Skeletal muscle tissue (tissue), 3 donors: ENCODE measurements at regions not wholly inside any gene's neighbourhood (a gene's known extent, or its start where the extent isn't known, plus 50 kb on each side); places are given as distances from the start of the nearest gene placed in this dataset.

Experiments used
- H3K27ac ChIP-seq: one replicate; pipeline ENCODE4 v1.7.0; 2013; ENCODE audit warnings: mild to moderate bottlenecking, low read depth, low read length, inconsistent platforms
- H3K27me3 ChIP-seq, 3 donors: one replicate each; pipeline ENCODE4 v1.7.0; 2013; ENCODE audit warnings: low read length in 3 of 3; ENCODE audit not compliant: control insufficient read depth in 3 of 3, insufficient read depth in 3 of 3
- H3K36me3 ChIP-seq, 3 donors: one replicate each; pipeline ENCODE4 v1.7.0; 2013; ENCODE audit warnings: low read length in 3 of 3; ENCODE audit not compliant: control insufficient read depth in 3 of 3, insufficient read depth in 3 of 3
- H3K4me1 ChIP-seq, 3 donors: one replicate each; pipeline ENCODE4 v1.7.0; 2013; ENCODE audit warnings: low read length in 3 of 3, mild to moderate bottlenecking in 3 of 3; ENCODE audit not compliant: control insufficient read depth in 3 of 3, insufficient read depth in 3 of 3
- H3K4me3 ChIP-seq, 3 donors: one replicate each; pipeline ENCODE4 v1.7.0; 2013; ENCODE audit warnings: low read length in 3 of 3
- H3K9ac ChIP-seq, 3 donors: one replicate each; pipeline ENCODE4 v1.7.0; 2013; ENCODE audit warnings: low read length in 3 of 3, mild to moderate bottlenecking in 3 of 3, moderate library complexity in 2 of 3, low read depth in 1 of 3
- H3K9me3 ChIP-seq, 3 donors: one replicate each; pipeline ENCODE4 v1.7.0; 2013; ENCODE audit warnings: low read length in 3 of 3; ENCODE audit not compliant: control insufficient read depth in 3 of 3
- donor health status: Osteomylitis.

DNA sequence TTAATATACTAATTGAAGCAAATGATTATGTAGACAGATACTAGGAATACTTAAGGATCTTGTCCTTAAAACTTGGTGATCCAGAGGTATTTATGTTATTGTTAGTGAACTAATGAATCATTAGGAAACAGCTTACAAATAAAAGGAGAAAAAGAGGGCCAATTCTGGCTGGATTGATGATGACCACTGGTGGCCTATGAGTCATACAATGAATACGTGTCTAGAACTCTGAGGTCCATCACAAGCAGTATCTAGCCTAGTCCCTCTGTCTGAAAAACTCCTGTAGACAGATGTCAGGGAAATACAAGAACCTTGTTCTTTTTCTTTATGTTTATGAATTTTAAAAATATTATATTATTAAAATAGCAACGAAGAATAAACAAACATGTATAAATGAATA is 51.7 kb upstream of the RTL1 start:
- H3K9me3 ChIP-seq = no peaks in the 10 kb centered on the region
- no peaks in the 10 kb centered on the region for H3K4me1 ChIP-seq
- H3K9ac ChIP-seq = no peak overlapping the region
- H3K36me3 ChIP-seq = no peaks in the 10 kb centered on the region
- no peaks in the 10 kb centered on the region for H3K27me3 ChIP-seq
- H3K27ac ChIP-seq = no peak overlapping the region
- no peak overlapping the region for H3K4me3 ChIP-seq

DNA sequence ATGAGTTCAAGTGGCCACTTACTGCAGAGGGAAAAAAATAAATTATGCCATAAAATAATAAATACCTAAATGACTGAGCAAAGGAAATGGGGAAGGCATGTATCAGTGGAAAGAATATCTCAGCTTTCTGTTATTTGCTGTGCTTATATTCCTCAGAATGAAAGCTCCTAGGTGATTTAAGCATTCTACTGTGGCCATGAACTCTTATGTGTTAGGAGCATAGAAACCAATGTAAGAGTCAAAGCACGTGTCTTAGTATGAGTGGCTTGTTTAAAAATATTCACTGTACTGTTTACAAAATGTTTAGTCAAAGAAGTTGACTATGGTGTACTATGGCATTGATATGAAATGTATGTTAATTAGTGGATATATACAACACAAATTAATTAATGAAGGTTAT is 59.0 kb upstream of the RTL1 start:
- Histone ChIP-seq H3K27me3 (no peaks in the 10 kb centered on the region), H3K36me3 (no peaks in the 10 kb centered on the region), H3K9me3 (no peaks in the 10 kb centered on the region), H3K27ac (no peak overlapping the region), H3K4me3 (no peak overlapping the region), H3K4me1 (no peaks in the 10 kb centered on the region), H3K9ac (no peak overlapping the region)

DNA sequence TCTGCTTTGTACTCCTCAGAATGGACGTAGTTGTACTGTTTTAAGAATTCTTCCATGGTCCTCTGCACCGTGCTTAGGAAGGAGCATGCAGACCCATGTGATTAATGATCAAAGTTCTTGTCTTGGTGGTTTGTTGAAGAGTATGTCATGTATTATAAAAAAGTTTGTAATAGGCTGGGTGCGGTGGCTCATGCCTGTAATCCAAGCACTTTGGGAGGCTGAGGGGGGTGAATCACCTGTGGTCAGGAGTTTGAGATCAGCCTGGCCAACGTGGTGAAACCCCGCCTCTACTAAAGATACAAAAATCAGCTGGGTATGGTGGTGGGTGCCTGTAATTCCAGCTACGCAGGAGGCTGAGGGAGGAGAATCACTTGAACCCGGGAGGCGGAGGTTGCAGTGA is 61.8 kb upstream of the RTL1 start:
- H3K36me3 ChIP-seq = no peaks in the 10 kb centered on the region
- H3K9ac ChIP-seq = no peak overlapping the region
- H3K4me3 ChIP-seq = no peak overlapping the region
- H3K9me3 ChIP-seq = no peaks in the 10 kb centered on the region
- H3K27me3 ChIP-seq = no peaks in the 10 kb centered on the region
- H3K4me1 ChIP-seq = no peaks in the 10 kb centered on the region
- H3K27ac ChIP-seq = no peak overlapping the region

DNA sequence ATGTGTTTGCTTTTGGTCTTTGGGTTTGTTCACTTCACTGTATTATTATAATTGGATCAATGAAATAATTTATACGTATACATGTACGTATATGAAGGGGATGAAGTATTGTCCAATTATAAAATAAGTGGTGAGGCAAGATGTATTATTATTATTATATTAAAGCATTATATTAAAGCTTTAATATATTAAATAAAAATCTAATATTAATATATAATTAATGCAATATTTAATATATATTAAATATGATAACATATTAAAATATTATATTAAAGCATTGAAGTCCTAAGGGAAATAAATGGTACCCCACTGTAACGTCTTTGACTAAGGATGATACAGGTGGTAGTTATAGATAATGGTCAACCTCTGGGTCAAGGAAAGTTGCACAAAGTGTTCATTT is 63.7 kb upstream of the RTL1 start:
- H3K4me1 ChIP-seq = no peaks in the 10 kb centered on the region
- no peaks in the 10 kb centered on the region for H3K36me3 ChIP-seq
- no peaks in the 10 kb centered on the region for H3K9me3 ChIP-seq
- H3K27me3 ChIP-seq = no peaks in the 10 kb centered on the region
- H3K4me3 ChIP-seq = no peak overlapping the region
- H3K27ac ChIP-seq = no peak overlapping the region
- H3K9ac ChIP-seq = no peak overlapping the region

DNA sequence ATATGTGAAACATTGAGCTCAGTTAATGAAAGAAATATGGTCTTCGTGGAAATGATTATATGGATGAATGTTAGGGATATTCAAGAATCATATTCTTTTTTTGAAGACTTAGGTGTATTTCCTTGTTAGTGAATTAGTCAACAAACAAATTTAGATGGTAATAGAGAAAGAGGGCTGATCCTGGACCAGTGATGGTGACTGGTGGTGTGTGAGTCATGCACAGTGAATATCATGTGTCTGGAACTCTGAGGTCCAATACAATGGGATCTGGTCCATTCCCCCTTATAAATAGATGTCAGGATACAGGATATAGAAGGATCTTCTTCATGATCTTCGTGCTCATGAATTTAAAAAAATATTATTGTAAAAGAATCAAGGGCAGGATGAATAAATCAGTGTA is 64.4 kb upstream of the RTL1 start:
- H3K27ac ChIP-seq = no peak overlapping the region

DNA sequence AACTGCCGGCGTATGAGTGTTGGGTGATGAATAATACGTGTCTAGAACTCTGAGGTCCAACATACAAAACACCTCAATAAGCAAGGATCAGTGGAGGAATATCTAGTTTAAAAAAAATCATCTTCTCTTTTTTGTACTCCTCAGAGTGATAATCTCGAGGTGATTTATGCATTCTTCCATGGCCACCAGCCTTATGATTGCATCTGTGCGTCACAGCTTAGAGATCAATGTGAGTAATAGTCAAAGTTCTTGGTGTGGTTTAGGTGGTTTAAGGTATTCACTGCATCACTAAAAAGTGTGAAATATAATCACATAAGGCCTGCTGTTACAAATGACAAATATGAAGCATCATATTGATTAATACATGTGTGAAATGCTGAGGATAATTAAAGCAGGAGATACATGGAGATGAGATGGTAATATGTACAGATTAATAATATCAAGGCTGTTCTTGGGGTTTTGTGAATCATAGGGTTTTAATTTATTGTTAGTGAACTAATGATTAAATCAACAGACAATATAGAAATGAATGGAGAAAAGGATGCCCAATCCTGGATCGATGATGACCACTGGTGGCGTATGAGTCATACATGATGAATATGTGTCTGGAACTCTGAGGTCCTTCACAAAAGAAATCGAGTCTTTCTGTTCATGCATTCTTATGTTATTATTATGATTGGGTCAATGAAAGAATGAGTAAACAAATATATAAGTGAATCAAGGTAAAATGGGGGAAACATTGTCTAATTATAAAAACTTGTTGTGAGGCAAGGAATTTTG is 68.8 kb upstream of the RTL1 start:
- no peaks in the 10 kb centered on the region for H3K27me3 ChIP-seq
- no peaks in the 10 kb centered on the region for H3K4me1 ChIP-seq
- H3K36me3 ChIP-seq = no peaks in the 10 kb centered on the region
- no peaks in the 10 kb centered on the region for H3K9me3 ChIP-seq
- no peak overlapping the region for H3K27ac ChIP-seq
- H3K4me3 ChIP-seq = no peak overlapping the region
- no peak overlapping the region for H3K9ac ChIP-seq

More for the DNA sequence above, 64.4 kb upstream of the RTL1 start:
- H3K9ac ChIP-seq = no peak overlapping the region
- H3K4me1 ChIP-seq = no peaks in the 10 kb centered on the region
- H3K36me3 ChIP-seq = no peaks in the 10 kb centered on the region
- no peaks in the 10 kb centered on the region for H3K9me3 ChIP-seq
- no peaks in the 10 kb centered on the region for H3K27me3 ChIP-seq
- H3K4me3 ChIP-seq = no peak overlapping the region

DNA sequence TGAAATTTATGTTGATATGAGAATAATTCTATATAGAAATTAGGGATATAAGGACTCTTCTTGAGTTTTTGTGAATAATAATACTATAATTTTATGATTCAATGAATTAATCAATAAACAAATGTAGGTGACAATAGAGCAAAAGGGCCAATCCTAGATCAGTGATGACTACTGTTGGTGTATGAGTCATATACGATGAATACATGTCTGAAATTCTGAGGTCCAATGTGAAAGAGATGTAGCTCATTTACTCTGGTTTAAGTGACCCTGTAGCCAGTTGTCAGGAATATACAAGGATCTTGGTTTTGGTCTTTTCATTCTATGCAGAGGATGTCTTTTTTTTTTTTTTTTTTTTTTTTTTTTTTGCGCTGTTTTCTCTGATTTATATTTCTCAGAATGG is 72.1 kb upstream of the RTL1 start:
- Histone ChIP-seq H3K4me3 (no peak overlapping the region), H3K36me3 (no peaks in the 10 kb centered on the region), H3K27ac (no peak overlapping the region), H3K27me3 (no peaks in the 10 kb centered on the region), H3K9ac (no peak overlapping the region), H3K9me3 (no peaks in the 10 kb centered on the region), H3K4me1 (no peaks in the 10 kb centered on the region)

DNA sequence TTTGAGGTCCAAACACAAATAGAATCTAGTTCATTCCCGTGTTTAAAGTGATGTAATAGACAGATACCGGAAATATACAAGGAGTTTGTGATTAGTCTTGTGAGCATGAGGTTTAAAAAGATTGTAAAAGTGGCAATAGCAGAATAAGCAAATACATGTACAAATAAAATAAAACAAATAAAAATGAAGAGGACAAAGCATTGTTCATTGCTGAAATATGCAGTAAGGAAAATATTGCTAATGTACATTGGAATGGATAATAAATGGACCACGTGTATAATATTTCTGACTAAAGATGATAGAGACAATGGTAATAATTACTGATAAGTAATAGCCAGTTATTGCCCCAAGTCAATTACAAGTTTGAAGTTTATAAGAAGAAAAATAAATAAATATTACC is 75.6 kb upstream of the RTL1 start:
- no peaks in the 10 kb centered on the region for H3K36me3 ChIP-seq
- no peak overlapping the region for H3K9ac ChIP-seq
- no peak overlapping the region for H3K27ac ChIP-seq
- H3K27me3 ChIP-seq = no peaks in the 10 kb centered on the region
- no peaks in the 10 kb centered on the region for H3K4me1 ChIP-seq
- no peak overlapping the region for H3K4me3 ChIP-seq
- H3K9me3 ChIP-seq = no peaks in the 10 kb centered on the region

DNA sequence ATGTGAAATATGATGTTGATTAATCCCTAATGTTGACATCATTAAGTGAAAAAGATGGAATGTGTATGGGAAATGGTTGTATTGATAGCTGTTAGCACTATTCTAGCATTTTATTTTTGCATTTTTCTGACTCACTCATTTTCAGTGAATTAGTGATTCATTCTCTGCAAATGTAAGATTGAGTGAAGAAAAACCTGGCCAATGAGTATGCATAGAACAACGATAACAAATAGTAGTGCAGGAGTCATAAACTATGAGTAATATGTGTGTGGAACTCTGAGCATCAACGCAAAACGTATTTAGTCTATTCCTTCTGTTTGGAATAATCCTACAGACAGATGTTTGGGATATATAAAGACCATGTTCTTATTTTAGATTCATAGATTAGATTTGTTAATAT is 76.3 kb upstream of the RTL1 start:
- H3K27ac ChIP-seq = no peak overlapping the region
- H3K4me1 ChIP-seq = no peaks in the 10 kb centered on the region
- no peaks in the 10 kb centered on the region for H3K9me3 ChIP-seq
- H3K36me3 ChIP-seq = no peaks in the 10 kb centered on the region
- no peaks in the 10 kb centered on the region for H3K27me3 ChIP-seq
- no peak overlapping the region for H3K4me3 ChIP-seq
- no peak overlapping the region for H3K9ac ChIP-seq

DNA sequence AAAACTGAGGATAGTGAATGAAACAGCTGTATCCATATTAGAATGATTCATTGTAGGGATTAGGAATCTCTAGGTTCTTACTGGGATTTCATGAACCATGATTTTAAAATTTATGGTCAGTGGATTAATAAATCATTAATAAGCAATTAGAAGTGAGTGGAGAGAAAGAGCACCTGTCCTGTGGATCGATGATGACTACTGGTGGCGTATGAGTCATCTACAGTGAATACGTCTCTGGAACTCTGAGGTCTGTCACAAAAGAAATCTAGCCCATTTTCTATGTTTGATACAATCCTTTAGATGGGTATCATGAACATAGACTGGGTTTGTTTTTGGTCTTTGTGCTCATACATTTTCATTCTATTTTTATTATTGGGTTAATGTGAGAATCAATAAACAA is 77.3 kb upstream of the RTL1 start:
- Histone ChIP-seq H3K9me3 (no peaks in the 10 kb centered on the region), H3K36me3 (no peaks in the 10 kb centered on the region), H3K4me1 (no peaks in the 10 kb centered on the region), H3K27ac (no peak overlapping the region), H3K27me3 (no peaks in the 10 kb centered on the region), H3K9ac (no peak overlapping the region), H3K4me3 (no peak overlapping the region)
